Mucosa of descending colon (tissue), 3 donors: ENCODE measurements at regions not wholly inside any gene's neighbourhood (a gene's known extent, or its start where the extent isn't known, plus 50 kb on each side); places are given as distances from the start of the nearest gene placed in this dataset.
A peak's percentile ranks its signal among the peaks of the same experiment; 100 is the strongest.

Source experiments
- ATAC-seq: fragments of 200-7000 bp; cut with Tn5 transposase; one replicate; pipeline ENCODE4 v1.9.1; 2020; ENCODE audit warnings: mild to moderate bottlenecking, moderate library complexity
- DNase-seq, 3 donors: peaks; one replicate each; pipeline ENCODE4 v3.0.0-alpha.2; 2020
- H3K36me3 ChIP-seq: fragments of 200-600 bp; one replicate; pipeline ENCODE4 v1.8.0; 2021; ENCODE audit warnings: low read depth, mild to moderate bottlenecking
- H3K4me1 ChIP-seq: fragments of 200-600 bp; one replicate; pipeline ENCODE4 v1.8.0; 2021; ENCODE audit warnings: low read depth, mild to moderate bottlenecking
- H3K4me3 ChIP-seq: fragments of 200-600 bp; one replicate; pipeline ENCODE4 v1.8.0; 2021; ENCODE audit warnings: mild to moderate bottlenecking
- H3K9me3 ChIP-seq: fragments of 200-600 bp; one replicate; pipeline ENCODE4 v1.8.0; 2021; ENCODE audit warnings: mild to moderate bottlenecking
- intact Hi-C, 2 donors: fragments of 100-400 bp; cut with DNase I in 1 of 2; cut with micrococcal nuclease in 1 of 2; formaldehyde crosslinking; loops; one replicate each; pipeline versions ENCODE4 v1.11.0 to v1.11.1; 2022; cut with DNase I, micrococcal nuclease
- TF ChIP-seq, protein P1 (sequence below): fragments of 200-600 bp; IDR thresholded peaks from one replicate; pipeline ENCODE4 v1.8.0; 2022; ENCODE audit warnings: antibody characterized with exemption, mild to moderate bottlenecking
- donor health status: DM: no; HTN: no; CAD: no; lungs with moderate emphysema.
- donor health status: DM: no; HTN: no; CAD: no.
- donor health status: DM: no; HTN: yes; CAD: no.

- Histone ChIP-seq H3K4me3 (no peak overlapping the region), H3K36me3 (no peaks in the 10 kb centered on the region), H3K9me3 (no peaks in the 10 kb centered on the region), H3K4me1 (peaks cover 7% of the 10 kb centered on the region)
- ATAC-seq = peak; percentile 72
- intact Hi-C loops = no loop called here
- TF ChIP-seq, protein P1, sequence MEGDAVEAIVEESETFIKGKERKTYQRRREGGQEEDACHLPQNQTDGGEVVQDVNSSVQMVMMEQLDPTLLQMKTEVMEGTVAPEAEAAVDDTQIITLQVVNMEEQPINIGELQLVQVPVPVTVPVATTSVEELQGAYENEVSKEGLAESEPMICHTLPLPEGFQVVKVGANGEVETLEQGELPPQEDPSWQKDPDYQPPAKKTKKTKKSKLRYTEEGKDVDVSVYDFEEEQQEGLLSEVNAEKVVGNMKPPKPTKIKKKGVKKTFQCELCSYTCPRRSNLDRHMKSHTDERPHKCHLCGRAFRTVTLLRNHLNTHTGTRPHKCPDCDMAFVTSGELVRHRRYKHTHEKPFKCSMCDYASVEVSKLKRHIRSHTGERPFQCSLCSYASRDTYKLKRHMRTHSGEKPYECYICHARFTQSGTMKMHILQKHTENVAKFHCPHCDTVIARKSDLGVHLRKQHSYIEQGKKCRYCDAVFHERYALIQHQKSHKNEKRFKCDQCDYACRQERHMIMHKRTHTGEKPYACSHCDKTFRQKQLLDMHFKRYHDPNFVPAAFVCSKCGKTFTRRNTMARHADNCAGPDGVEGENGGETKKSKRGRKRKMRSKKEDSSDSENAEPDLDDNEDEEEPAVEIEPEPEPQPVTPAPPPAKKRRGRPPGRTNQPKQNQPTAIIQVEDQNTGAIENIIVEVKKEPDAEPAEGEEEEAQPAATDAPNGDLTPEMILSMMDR = no peak
- DNase-seq = peak in 2 of 3 donors; percentile 13 to 25
Measured at GRCh38 chr9:107999890-108000289, 510.3 kb upstream of the KLF4 start.

DNA sequence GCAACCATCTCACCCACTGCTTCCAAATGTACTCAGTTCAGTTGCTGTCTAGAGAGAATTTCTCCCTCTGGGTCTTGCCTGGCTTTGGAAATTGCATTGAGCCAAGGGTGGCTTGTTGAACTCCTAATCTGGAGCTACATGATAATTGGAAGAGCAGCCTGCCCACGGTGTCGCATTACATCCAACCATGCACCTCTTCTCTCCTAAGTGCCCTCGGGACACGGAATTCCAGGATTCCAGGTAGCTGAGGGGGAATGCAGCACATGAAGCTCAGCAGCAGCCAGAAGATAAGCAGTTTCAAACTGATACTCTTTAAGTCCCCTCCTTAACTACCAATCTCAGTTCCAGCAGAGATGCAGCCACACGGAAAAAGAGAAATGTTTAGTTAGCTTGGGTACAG lies 509.4 kb upstream of the KLF4 start:
- intact Hi-C loops = no loop called here
- H3K4me3 ChIP-seq = no peak overlapping the region
- no peaks in the 10 kb centered on the region for H3K36me3 ChIP-seq

GRCh38 chr9:107994648-107995047 lies 505.1 kb upstream of the KLF4 start:
- Histone ChIP-seq H3K36me3 (no peaks in the 10 kb centered on the region), H3K4me1 (no peaks in the 10 kb centered on the region), H3K9me3 (no peaks in the 10 kb centered on the region), H3K4me3 (no peak overlapping the region)
- DNase-seq (no peak), ATAC-seq (no peak)
- TF ChIP-seq, protein P1 = no peak
- intact Hi-C loops = no loop called here

More for the DNA sequence above, 509.4 kb upstream of the KLF4 start:
- DNase-seq (no peak), ATAC-seq (no peak)
- Histone ChIP-seq H3K4me1 (peaks cover 7% of the 10 kb centered on the region), H3K9me3 (no peaks in the 10 kb centered on the region)
- TF ChIP-seq, protein P1 = no peak

- no peaks in the 10 kb centered on the region for H3K4me1 ChIP-seq
- no peak overlapping the region for H3K4me3 ChIP-seq
- TF ChIP-seq, protein P1 = no peak
- H3K9me3 ChIP-seq = no peaks in the 10 kb centered on the region
- H3K36me3 ChIP-seq = no peaks in the 10 kb centered on the region
- intact Hi-C loops = no loop called here
- no peak for ATAC-seq
- no peak for DNase-seq
Measured at GRCh38 chr9:107992271-107992670, 502.7 kb upstream of the KLF4 start.

DNA sequence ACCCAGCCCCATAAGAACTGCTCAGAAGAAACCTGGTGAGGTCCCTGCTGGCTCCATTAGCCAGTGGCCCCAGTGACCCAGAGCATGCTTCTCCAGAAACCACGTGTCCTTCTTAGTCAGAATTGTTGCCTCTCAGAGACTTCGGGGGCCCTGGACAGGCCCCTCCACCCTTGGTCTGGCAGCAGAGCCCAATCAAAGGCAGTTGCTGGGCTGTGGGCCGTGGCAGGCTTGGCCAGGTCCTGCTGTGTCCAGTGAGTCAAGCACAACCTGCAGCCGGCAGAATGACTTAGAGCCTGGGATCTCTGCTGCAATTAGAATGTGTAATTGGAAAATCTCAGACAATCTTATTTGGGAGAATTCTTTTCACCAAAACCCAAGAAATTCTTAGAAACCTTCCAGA lies 502.0 kb upstream of the KLF4 start:
- ATAC-seq (no peak), DNase-seq (no peak)
- Histone ChIP-seq H3K9me3 (no peaks in the 10 kb centered on the region), H3K4me1 (no peaks in the 10 kb centered on the region), H3K36me3 (no peaks in the 10 kb centered on the region), H3K4me3 (no peak overlapping the region)
- intact Hi-C loops = no loop called here
- TF ChIP-seq, protein P1 = no peak

GRCh38 chr9:107989544-107989943 lies 500.0 kb upstream of the KLF4 start:
- ATAC-seq (peak; percentile 22), DNase-seq (no peak)
- intact Hi-C loops = no loop called here

More at GRCh38 chr9:107989544-107989943, 500.0 kb upstream of the KLF4 start:
- Histone ChIP-seq H3K9me3 (no peaks in the 10 kb centered on the region), H3K4me3 (no peak overlapping the region), H3K36me3 (no peaks in the 10 kb centered on the region), H3K4me1 (no peaks in the 10 kb centered on the region)
- TF ChIP-seq, protein P1 = no peak
